H1 (cell line): ENCODE measurements at regions not wholly inside any gene's neighbourhood (a gene's known extent, or its start where the extent isn't known, plus 50 kb on each side); places are given as distances from the start of the nearest gene placed in this dataset.

Experiments used
- GABPA ChIP-seq: IDR thresholded peaks from 2 replicates; pipeline ENCODE4 v1.6.1; 2011; ENCODE audit warnings: mild to moderate bottlenecking, low read length, moderate library complexity, borderline replicate concordance; ENCODE audit not compliant: insufficient read depth
- POLR2A ChIP-seq, 2 experiments: IDR thresholded peaks; 1 replicate in 1 of 2; 2 replicates in 1 of 2; pipeline ENCODE4 v1.6.1; 2011; ENCODE audit warnings: low read depth in 2 of 2, low read length in 2 of 2, mild to moderate bottlenecking in 2 of 2; ENCODE audit errors: control extremely low read depth in 1 of 2
- POU5F1 ChIP-seq: IDR thresholded peaks from 2 replicates; pipeline ENCODE4 v1.6.1; 2011; ENCODE audit warnings: low read depth, mild to moderate bottlenecking, low read length, moderate library complexity
- RXRA ChIP-seq: IDR thresholded peaks from 2 replicates; pipeline ENCODE4 v1.6.1; 2011; ENCODE audit warnings: low read depth, mild to moderate bottlenecking, low read length, moderate library complexity; ENCODE audit not compliant: insufficient read depth
- SIRT6 ChIP-seq: IDR thresholded peaks from one replicate; pipeline ENCODE4 v1.7.1; 2012; ENCODE audit warnings: low read length, inconsistent platforms
- TF ChIP-seq, protein P1 (sequence below): fragments of 300-600 bp; sonication (generic); IDR thresholded peaks from 2 replicates; pipeline ENCODE4 v1.7.1; 2012; ENCODE audit warnings: low read length, moderate library complexity, mild to moderate bottlenecking, inconsistent platforms; ENCODE audit not compliant: insufficient replicate concordance

DNA sequence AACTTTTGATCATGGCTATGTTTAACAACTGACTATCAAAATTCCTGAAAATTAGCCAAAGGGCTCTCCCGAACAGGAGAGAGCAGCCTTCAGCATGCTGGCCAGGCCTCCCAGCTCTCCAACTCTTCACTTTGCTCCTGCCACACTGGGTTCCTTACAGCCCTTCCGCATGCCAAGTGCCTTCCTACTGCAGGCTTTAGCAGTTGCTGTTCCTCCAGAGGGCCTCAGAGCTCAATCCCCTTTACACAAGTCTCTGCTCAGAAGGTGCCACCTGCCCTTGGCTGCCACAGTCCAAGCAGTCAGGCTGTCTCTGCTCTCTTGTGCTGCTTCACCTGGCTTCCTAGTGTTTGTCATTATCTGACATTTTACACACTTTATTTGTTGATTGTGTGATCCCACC, 553.1 kb upstream of the PPP2R3A start (continued):
- TF ChIP-seq GABPA: no peak
- no peak for TF ChIP-seq POLR2A (IDR thresholded peaks at IDR 0.05; ENCODE audit: control extremely low read depth in 1 of 2, low read depth in 2 of 2, low read length in 2 of 2)
- TF ChIP-seq RXRA: no peak
- TF ChIP-seq, protein P1, sequence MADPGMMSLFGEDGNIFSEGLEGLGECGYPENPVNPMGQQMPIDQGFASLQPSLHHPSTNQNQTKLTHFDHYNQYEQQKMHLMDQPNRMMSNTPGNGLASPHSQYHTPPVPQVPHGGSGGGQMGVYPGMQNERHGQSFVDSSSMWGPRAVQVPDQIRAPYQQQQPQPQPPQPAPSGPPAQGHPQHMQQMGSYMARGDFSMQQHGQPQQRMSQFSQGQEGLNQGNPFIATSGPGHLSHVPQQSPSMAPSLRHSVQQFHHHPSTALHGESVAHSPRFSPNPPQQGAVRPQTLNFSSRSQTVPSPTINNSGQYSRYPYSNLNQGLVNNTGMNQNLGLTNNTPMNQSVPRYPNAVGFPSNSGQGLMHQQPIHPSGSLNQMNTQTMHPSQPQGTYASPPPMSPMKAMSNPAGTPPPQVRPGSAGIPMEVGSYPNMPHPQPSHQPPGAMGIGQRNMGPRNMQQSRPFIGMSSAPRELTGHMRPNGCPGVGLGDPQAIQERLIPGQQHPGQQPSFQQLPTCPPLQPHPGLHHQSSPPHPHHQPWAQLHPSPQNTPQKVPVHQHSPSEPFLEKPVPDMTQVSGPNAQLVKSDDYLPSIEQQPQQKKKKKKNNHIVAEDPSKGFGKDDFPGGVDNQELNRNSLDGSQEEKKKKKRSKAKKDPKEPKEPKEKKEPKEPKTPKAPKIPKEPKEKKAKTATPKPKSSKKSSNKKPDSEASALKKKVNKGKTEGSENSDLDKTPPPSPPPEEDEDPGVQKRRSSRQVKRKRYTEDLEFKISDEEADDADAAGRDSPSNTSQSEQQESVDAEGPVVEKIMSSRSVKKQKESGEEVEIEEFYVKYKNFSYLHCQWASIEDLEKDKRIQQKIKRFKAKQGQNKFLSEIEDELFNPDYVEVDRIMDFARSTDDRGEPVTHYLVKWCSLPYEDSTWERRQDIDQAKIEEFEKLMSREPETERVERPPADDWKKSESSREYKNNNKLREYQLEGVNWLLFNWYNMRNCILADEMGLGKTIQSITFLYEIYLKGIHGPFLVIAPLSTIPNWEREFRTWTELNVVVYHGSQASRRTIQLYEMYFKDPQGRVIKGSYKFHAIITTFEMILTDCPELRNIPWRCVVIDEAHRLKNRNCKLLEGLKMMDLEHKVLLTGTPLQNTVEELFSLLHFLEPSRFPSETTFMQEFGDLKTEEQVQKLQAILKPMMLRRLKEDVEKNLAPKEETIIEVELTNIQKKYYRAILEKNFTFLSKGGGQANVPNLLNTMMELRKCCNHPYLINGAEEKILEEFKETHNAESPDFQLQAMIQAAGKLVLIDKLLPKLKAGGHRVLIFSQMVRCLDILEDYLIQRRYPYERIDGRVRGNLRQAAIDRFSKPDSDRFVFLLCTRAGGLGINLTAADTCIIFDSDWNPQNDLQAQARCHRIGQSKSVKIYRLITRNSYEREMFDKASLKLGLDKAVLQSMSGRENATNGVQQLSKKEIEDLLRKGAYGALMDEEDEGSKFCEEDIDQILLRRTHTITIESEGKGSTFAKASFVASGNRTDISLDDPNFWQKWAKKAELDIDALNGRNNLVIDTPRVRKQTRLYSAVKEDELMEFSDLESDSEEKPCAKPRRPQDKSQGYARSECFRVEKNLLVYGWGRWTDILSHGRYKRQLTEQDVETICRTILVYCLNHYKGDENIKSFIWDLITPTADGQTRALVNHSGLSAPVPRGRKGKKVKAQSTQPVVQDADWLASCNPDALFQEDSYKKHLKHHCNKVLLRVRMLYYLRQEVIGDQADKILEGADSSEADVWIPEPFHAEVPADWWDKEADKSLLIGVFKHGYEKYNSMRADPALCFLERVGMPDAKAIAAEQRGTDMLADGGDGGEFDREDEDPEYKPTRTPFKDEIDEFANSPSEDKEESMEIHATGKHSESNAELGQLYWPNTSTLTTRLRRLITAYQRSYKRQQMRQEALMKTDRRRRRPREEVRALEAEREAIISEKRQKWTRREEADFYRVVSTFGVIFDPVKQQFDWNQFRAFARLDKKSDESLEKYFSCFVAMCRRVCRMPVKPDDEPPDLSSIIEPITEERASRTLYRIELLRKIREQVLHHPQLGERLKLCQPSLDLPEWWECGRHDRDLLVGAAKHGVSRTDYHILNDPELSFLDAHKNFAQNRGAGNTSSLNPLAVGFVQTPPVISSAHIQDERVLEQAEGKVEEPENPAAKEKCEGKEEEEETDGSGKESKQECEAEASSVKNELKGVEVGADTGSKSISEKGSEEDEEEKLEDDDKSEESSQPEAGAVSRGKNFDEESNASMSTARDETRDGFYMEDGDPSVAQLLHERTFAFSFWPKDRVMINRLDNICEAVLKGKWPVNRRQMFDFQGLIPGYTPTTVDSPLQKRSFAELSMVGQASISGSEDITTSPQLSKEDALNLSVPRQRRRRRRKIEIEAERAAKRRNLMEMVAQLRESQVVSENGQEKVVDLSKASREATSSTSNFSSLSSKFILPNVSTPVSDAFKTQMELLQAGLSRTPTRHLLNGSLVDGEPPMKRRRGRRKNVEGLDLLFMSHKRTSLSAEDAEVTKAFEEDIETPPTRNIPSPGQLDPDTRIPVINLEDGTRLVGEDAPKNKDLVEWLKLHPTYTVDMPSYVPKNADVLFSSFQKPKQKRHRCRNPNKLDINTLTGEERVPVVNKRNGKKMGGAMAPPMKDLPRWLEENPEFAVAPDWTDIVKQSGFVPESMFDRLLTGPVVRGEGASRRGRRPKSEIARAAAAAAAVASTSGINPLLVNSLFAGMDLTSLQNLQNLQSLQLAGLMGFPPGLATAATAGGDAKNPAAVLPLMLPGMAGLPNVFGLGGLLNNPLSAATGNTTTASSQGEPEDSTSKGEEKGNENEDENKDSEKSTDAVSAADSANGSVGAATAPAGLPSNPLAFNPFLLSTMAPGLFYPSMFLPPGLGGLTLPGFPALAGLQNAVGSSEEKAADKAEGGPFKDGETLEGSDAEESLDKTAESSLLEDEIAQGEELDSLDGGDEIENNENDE: no peak
- no peak for TF ChIP-seq POU5F1
- TF ChIP-seq SIRT6: no peak
